ENCODE measurements at regions not wholly inside any gene's neighbourhood (a gene's known extent, or its start where the extent isn't known, plus 50 kb on each side); places are given as distances from the start of the nearest gene placed in this dataset.

DNA sequence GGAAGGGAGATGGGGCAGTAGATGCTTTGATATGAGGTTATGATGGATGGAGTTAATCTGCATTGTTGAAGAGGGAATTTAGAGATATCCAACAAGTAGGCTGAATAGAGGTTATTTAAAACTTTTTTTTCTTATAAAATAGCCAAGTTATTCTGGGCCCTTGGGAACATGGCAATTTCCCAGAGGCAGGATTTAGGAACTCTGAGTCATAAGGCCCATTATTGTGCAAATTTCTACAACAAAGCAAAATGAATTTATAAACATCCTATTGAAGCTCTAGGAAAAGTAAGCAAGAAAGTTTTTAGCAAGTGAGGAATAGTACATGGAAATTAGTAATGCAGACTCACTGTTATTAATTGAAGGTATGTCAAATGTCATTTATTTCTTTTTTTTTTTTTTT lies 160.9 kb upstream of the NPY start:
- Histone ChIP-seq H3K4me3 (no peak overlapping the region), H3K36me3 (no peaks in the 10 kb centered on the region), H3K27me3 (no peaks in the 10 kb centered on the region), H3K4me1 (no peaks in the 10 kb centered on the region), H3K9me3 (no peaks in the 10 kb centered on the region), H3K27ac (no peak overlapping the region)
- no peak for DNase-seq
- TF ChIP-seq POLR2A (IDR thresholded peaks at IDR 0.05): no peak
- TF ChIP-seq, protein P1, sequence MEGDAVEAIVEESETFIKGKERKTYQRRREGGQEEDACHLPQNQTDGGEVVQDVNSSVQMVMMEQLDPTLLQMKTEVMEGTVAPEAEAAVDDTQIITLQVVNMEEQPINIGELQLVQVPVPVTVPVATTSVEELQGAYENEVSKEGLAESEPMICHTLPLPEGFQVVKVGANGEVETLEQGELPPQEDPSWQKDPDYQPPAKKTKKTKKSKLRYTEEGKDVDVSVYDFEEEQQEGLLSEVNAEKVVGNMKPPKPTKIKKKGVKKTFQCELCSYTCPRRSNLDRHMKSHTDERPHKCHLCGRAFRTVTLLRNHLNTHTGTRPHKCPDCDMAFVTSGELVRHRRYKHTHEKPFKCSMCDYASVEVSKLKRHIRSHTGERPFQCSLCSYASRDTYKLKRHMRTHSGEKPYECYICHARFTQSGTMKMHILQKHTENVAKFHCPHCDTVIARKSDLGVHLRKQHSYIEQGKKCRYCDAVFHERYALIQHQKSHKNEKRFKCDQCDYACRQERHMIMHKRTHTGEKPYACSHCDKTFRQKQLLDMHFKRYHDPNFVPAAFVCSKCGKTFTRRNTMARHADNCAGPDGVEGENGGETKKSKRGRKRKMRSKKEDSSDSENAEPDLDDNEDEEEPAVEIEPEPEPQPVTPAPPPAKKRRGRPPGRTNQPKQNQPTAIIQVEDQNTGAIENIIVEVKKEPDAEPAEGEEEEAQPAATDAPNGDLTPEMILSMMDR (IDR thresholded peaks at IDR 0.05): no peak

GRCh38 chr7:24125765-24126164 lies 158.2 kb upstream of the NPY start:
- no peaks in the 10 kb centered on the region for H3K4me1 ChIP-seq
- TF ChIP-seq, protein P1 (IDR thresholded peaks at IDR 0.05): no peak
- TF ChIP-seq POLR2A (IDR thresholded peaks at IDR 0.05): no peak
- H3K27me3 ChIP-seq: no peaks in the 10 kb centered on the region
- no peak for DNase-seq
- no peak overlapping the region for H3K4me3 ChIP-seq
- H3K9me3 ChIP-seq: no peaks in the 10 kb centered on the region
- H3K27ac ChIP-seq: no peak overlapping the region
- no peaks in the 10 kb centered on the region for H3K36me3 ChIP-seq

- H3K27ac ChIP-seq: no peak overlapping the region
- TF ChIP-seq POLR2A (IDR thresholded peaks at IDR 0.05): no peak
- TF ChIP-seq, protein P1 (IDR thresholded peaks at IDR 0.05): no peak
- H3K4me3 ChIP-seq: no peak overlapping the region
Measured at GRCh38 chr7:24127930-24128329, 156.1 kb upstream of the NPY start.

GRCh38 chr7:24129597-24129996 lies 154.4 kb upstream of the NPY start:
- TF ChIP-seq, protein P1 (IDR thresholded peaks at IDR 0.05): no peak
- TF ChIP-seq POLR2A (IDR thresholded peaks at IDR 0.05): no peak
- Histone ChIP-seq H3K36me3 (no peaks in the 10 kb centered on the region), H3K4me1 (no peaks in the 10 kb centered on the region), H3K9me3 (no peaks in the 10 kb centered on the region), H3K27ac (no peak overlapping the region), H3K27me3 (no peaks in the 10 kb centered on the region), H3K4me3 (no peak overlapping the region)
- no peak for DNase-seq

More at GRCh38 chr7:24127930-24128329, 156.1 kb upstream of the NPY start:
- no peak for DNase-seq
- no peaks in the 10 kb centered on the region for H3K9me3 ChIP-seq
- H3K27me3 ChIP-seq: no peaks in the 10 kb centered on the region
- H3K36me3 ChIP-seq: no peaks in the 10 kb centered on the region
- no peaks in the 10 kb centered on the region for H3K4me1 ChIP-seq

DNA sequence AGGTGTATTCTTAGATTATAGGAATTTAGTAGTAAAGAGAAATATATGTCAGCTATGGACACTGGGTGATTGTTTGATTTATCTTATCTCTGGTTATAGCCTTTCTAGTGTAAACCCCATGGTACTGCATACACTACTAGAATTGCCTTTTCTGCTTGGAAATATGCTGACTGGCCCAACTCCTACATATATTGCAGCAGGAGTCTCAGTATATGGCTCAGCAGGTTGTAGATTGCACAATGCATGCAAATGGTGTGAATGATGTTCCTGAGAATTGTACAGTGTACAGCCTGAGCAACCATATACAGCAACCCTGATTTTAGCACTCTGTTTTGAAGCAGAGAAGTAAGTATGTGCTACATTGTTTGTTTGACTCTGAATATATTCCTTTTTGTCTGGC lies 153.4 kb upstream of the NPY start:
- H3K27me3 ChIP-seq: no peaks in the 10 kb centered on the region
- DNase-seq: no peak
- no peaks in the 10 kb centered on the region for H3K9me3 ChIP-seq
- H3K27ac ChIP-seq: no peak overlapping the region
- no peak overlapping the region for H3K4me3 ChIP-seq
- TF ChIP-seq POLR2A (IDR thresholded peaks at IDR 0.05): no peak
- TF ChIP-seq, protein P1 (IDR thresholded peaks at IDR 0.05): no peak
- H3K36me3 ChIP-seq: no peaks in the 10 kb centered on the region
- H3K4me1 ChIP-seq: no peaks in the 10 kb centered on the region

DNA sequence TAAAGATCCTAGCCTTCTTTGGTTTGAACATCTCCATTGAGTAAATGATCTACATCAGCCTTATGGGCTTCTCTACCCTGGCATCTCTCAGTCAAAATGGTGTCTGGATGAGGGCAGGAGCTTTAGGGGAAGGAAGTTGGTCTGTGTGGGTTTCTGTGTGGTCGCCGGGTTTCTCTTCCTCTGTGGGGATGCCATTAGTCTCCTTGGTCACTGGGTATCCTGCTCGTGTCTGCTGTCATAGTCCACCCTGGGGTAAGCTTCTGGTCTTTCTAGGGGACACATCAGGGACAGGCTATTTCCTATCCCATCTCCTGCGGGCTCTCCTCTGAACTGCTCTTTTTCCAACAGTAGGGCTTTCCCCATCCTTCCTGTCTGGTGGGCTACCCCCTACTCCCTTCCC lies 150.3 kb upstream of the NPY start:
- no peak overlapping the region for H3K27ac ChIP-seq
- DNase-seq: no peak
- no peaks in the 10 kb centered on the region for H3K4me1 ChIP-seq
- no peak overlapping the region for H3K4me3 ChIP-seq
- TF ChIP-seq, protein P1 (IDR thresholded peaks at IDR 0.05): no peak
- TF ChIP-seq POLR2A (IDR thresholded peaks at IDR 0.05): no peak
- no peaks in the 10 kb centered on the region for H3K27me3 ChIP-seq
- no peaks in the 10 kb centered on the region for H3K9me3 ChIP-seq
- H3K36me3 ChIP-seq: no peaks in the 10 kb centered on the region
